ENCODE measurements at regions not wholly inside any gene's neighbourhood (a gene's known extent, or its start where the extent isn't known, plus 50 kb on each side); places are given as distances from the start of the nearest gene placed in this dataset.

GRCh38 chr17:56087199-56087598 is 66.1 kb upstream of the ANKFN1 start:
- WGBS, 2 donors, result 39 to 52% methylated on average over 3 of the region's 3 CpGs
- intact Hi-C loops (cut with DNase I), result no loop called here
- DNase-seq, result no peak
- no peaks in the 10 kb centered on the region for H3K36me3 ChIP-seq
- no peak for FAIRE-seq
- no peak for ATAC-seq
- H3K4me1 ChIP-seq, result no peaks in the 10 kb centered on the region
- no peak overlapping the region for H3K4me3 ChIP-seq
- H3K27me3 ChIP-seq, result peaks cover 0 to 3% (median 0%) of the 10 kb centered on the region in 4 donors
- no peak overlapping the region for H3K27ac ChIP-seq
- TF ChIP-seq CTCF (IDR thresholded peaks at IDR 0.05), result no peak
- H3K9me3 ChIP-seq, result no peaks in the 10 kb centered on the region

GRCh38 chr17:56096026-56096810 is 57.1 kb upstream of the ANKFN1 start:
- intact Hi-C loops (cut with DNase I), result no loop called here
- DNase-seq, result no peak
- Histone ChIP-seq H3K4me1 (no peaks in the 10 kb centered on the region), H3K9me3 (no peaks in the 10 kb centered on the region), H3K4me3 (no peak overlapping the region), H3K36me3 (no peaks in the 10 kb centered on the region), H3K27me3 (no peaks in the 10 kb centered on the region), H3K27ac (no peak overlapping the region)
- 59 to 78% methylated on average over 3 of the region's 3 CpGs for WGBS, 2 donors
- no peak for TF ChIP-seq CTCF (IDR thresholded peaks at IDR 0.05)
- ATAC-seq, result no peak
- no peak for FAIRE-seq

GRCh38 chr17:56098746-56099145 is 54.5 kb upstream of the ANKFN1 start:
- WGBS, 2 donors, result 61 to 65% methylated on average over 4 of the region's 4 CpGs
- H3K27ac ChIP-seq, result no peak overlapping the region
- H3K4me3 ChIP-seq, result no peak overlapping the region
- intact Hi-C loops (cut with DNase I), result no loop called here
- no peak for ATAC-seq
- no peak for DNase-seq
- TF ChIP-seq CTCF (IDR thresholded peaks at IDR 0.05), result no peak
- no peaks in the 10 kb centered on the region for H3K4me1 ChIP-seq
- no peaks in the 10 kb centered on the region for H3K9me3 ChIP-seq
- H3K27me3 ChIP-seq, result no peaks in the 10 kb centered on the region
- no peaks in the 10 kb centered on the region for H3K36me3 ChIP-seq
- FAIRE-seq, result no peak

- Histone ChIP-seq H3K27ac (no peak overlapping the region), H3K9me3 (no peaks in the 10 kb centered on the region), H3K4me1 (no peaks in the 10 kb centered on the region), H3K36me3 (no peaks in the 10 kb centered on the region), H3K4me3 (no peak overlapping the region), H3K27me3 (no peaks in the 10 kb centered on the region)
- no peak for TF ChIP-seq CTCF (IDR thresholded peaks at IDR 0.05)
- 58 to 72% methylated on average over 5 of the region's 5 CpGs for WGBS, 2 donors
- no peak for ATAC-seq
- DNase-seq, result no peak
- intact Hi-C loops (cut with DNase I), result no loop called here
- FAIRE-seq, result no peak
Measured at GRCh38 chr17:56099649-56100048, 53.6 kb upstream of the ANKFN1 start.
